ENCODE measurements at regions not wholly inside any gene's neighbourhood (a gene's known extent, or its start where the extent isn't known, plus 50 kb on each side); places are given as distances from the start of the nearest gene placed in this dataset.

DNA sequence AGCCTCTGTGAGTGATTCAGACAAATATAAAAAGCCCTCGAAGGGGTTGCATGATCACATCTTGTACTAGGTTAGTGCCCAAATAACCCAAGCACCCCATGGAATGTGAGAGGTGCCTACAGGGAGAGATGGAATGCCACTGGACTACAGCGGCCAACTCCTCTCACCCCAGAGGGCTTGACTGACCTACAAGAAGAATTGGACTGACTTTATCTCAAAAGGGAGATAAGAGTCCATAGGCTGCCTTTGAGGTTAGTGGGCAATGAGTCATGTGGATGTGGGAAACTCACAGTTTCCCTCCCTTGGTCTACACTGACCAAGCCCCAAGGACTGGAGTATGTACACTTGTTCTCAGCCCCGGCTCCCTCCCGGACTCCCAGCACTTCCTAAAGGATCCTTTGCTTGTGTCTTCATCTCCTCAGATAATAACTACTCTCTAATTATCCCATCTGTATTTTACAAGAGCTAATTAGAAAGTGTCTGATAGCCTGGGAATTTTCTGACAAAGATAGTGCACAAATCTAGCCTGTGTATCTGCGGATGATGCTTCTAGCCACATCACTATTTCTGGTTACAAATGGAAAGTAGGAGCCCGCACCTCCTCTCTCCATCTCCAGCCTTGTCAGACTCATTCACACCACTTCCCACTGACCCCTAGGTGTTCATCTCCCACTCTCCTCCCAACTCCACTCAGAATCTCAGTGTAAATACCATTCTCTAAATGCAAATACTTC lies 547.8 kb upstream of the TBL1XR1 start:
- Histone ChIP-seq H3K27me3 (replicated peaks in 1 of 4; ENCODE audit: control extremely low read depth in 1 of 4, control insufficient read depth in 3 of 4, insufficient read depth in 4 of 4, low read length in 3 of 4) (no peaks in the 10 kb centered on the region), H3K4me2 (replicated peaks; ENCODE audit: low read depth, low read length, poor library complexity, severe bottlenecking) (no peak overlapping the region), H2AFZ (ENCODE audit: insufficient read depth, low read depth, low read length, poor library complexity, severe bottlenecking) (no peak overlapping the region), H3K9ac (ENCODE audit: low read length) (no peak overlapping the region), H3K27ac (ENCODE audit: low read length in 2 of 2) (no peak overlapping the region), H3K4me1 (ENCODE audit: control insufficient read depth in 2 of 2, insufficient read depth in 2 of 2, low read length in 2 of 2) (no peaks in the 10 kb centered on the region), H4K20me1 (ENCODE audit: control insufficient read depth, insufficient read depth, low read length, poor library complexity, severe bottlenecking) (no peaks in the 10 kb centered on the region), H3K4me3 (ENCODE audit: control extremely low read depth in 1 of 5, extremely low read depth in 1 of 5, insufficient read depth in 1 of 5, low read depth in 2 of 5, low read length in 4 of 5) (no peak overlapping the region), H3K79me2 (ENCODE audit: control insufficient read depth, insufficient read depth, low read length) (no peaks in the 10 kb centered on the region), H3K36me3 (replicated peaks in 1 of 2; ENCODE audit: control extremely low read depth in 1 of 2, control insufficient read depth in 1 of 2, extremely low read depth in 1 of 2, insufficient read depth in 2 of 2, low read length in 1 of 2) (no peaks in the 10 kb centered on the region), H3K9me3 (ENCODE audit: control extremely low read depth in 1 of 3, control insufficient read depth in 2 of 3, insufficient read depth in 1 of 3, low read length in 2 of 3) (no peaks in the 10 kb centered on the region)
- ATAC-seq (ENCODE audit: low read depth): no peak
- H3K4me1 Mint-ChIP-seq: no peaks in the 10 kb centered on the region
- 95% methylated on average over 3 of the region's 6 CpGs for WGBS (ENCODE audit: insufficient coverage)
- no peaks in the 10 kb centered on the region for H3K27me3 Mint-ChIP-seq
- no peak overlapping the region for H3K27ac Mint-ChIP-seq
- H3K9me3 Mint-ChIP-seq (ENCODE audit: insufficient read depth): no peaks in the 10 kb centered on the region
- no peak for TF ChIP-seq EZH2 (IDR thresholded peaks at IDR 0.05; ENCODE audit: borderline replicate concordance, insufficient read depth, low read depth, low read length, poor library complexity, severe bottlenecking)
- TF ChIP-seq, protein P1, sequence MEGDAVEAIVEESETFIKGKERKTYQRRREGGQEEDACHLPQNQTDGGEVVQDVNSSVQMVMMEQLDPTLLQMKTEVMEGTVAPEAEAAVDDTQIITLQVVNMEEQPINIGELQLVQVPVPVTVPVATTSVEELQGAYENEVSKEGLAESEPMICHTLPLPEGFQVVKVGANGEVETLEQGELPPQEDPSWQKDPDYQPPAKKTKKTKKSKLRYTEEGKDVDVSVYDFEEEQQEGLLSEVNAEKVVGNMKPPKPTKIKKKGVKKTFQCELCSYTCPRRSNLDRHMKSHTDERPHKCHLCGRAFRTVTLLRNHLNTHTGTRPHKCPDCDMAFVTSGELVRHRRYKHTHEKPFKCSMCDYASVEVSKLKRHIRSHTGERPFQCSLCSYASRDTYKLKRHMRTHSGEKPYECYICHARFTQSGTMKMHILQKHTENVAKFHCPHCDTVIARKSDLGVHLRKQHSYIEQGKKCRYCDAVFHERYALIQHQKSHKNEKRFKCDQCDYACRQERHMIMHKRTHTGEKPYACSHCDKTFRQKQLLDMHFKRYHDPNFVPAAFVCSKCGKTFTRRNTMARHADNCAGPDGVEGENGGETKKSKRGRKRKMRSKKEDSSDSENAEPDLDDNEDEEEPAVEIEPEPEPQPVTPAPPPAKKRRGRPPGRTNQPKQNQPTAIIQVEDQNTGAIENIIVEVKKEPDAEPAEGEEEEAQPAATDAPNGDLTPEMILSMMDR (IDR thresholded peaks at IDR 0.05): no peak
- intact Hi-C loops (cut with micrococcal nuclease): no loop called here
- no peak for DNase-seq
- no peak overlapping the region for H3K4me3 Mint-ChIP-seq
- CTCF ChIA-PET: no interaction called here
- POLR2A ChIA-PET: no interaction called here

DNA sequence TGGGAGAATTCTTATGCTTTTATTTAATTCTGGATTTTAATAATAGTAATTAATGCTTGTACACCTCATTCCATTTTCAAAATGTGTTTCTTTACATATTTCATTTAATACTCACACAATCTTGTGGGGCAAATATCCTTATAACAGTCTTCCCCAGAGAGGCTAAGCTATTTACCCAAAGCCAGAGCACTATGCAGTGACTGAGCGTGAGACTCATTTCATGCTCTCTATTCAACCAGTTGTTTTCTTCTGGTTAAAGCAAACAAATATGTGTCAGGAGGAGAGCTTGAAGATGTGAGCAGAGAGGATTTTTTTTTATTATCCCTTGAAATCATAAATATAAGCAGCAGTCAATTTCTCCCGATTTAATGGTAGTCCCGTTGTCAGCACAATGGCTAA lies 548.3 kb upstream of the TBL1XR1 start:
- Histone ChIP-seq H3K9ac (ENCODE audit: low read length) (no peak overlapping the region), H3K79me2 (ENCODE audit: control insufficient read depth, insufficient read depth, low read length) (no peaks in the 10 kb centered on the region), H4K20me1 (ENCODE audit: control insufficient read depth, insufficient read depth, low read length, poor library complexity, severe bottlenecking) (no peaks in the 10 kb centered on the region), H2AFZ (ENCODE audit: insufficient read depth, low read depth, low read length, poor library complexity, severe bottlenecking) (no peak overlapping the region), H3K4me1 (ENCODE audit: control insufficient read depth in 2 of 2, insufficient read depth in 2 of 2, low read length in 2 of 2) (no peaks in the 10 kb centered on the region), H3K27ac (ENCODE audit: low read length in 2 of 2) (no peak overlapping the region), H3K4me2 (replicated peaks; ENCODE audit: low read depth, low read length, poor library complexity, severe bottlenecking) (no peak overlapping the region), H3K36me3 (replicated peaks in 1 of 2; ENCODE audit: control extremely low read depth in 1 of 2, control insufficient read depth in 1 of 2, extremely low read depth in 1 of 2, insufficient read depth in 2 of 2, low read length in 1 of 2) (no peaks in the 10 kb centered on the region), H3K4me3 (ENCODE audit: control extremely low read depth in 1 of 5, extremely low read depth in 1 of 5, insufficient read depth in 1 of 5, low read depth in 2 of 5, low read length in 4 of 5) (no peak overlapping the region), H3K9me3 (ENCODE audit: control extremely low read depth in 1 of 3, control insufficient read depth in 2 of 3, insufficient read depth in 1 of 3, low read length in 2 of 3) (no peaks in the 10 kb centered on the region), H3K27me3 (replicated peaks in 1 of 4; ENCODE audit: control extremely low read depth in 1 of 4, control insufficient read depth in 3 of 4, insufficient read depth in 4 of 4, low read length in 3 of 4) (no peaks in the 10 kb centered on the region)
- H3K4me1 Mint-ChIP-seq: no peaks in the 10 kb centered on the region
- CTCF ChIA-PET: no interaction called here
- H3K27ac Mint-ChIP-seq: no peak overlapping the region
- H3K27me3 Mint-ChIP-seq: no peaks in the 10 kb centered on the region
- no peaks in the 10 kb centered on the region for H3K9me3 Mint-ChIP-seq (ENCODE audit: insufficient read depth)
- no peak for TF ChIP-seq EZH2 (IDR thresholded peaks at IDR 0.05; ENCODE audit: borderline replicate concordance, insufficient read depth, low read depth, low read length, poor library complexity, severe bottlenecking)
- TF ChIP-seq, protein P1 (IDR thresholded peaks at IDR 0.05): no peak
- POLR2A ChIA-PET: no interaction called here
- intact Hi-C loops (cut with micrococcal nuclease): no loop called here
- ATAC-seq (ENCODE audit: low read depth) (no peak), DNase-seq (no peak)
- no peak overlapping the region for H3K4me3 Mint-ChIP-seq
- WGBS (ENCODE audit: insufficient coverage): no CpG with 5 or more reads among the region's 3 CpGs
